Body of pancreas (tissue), 4 donors: ENCODE measurements at regions not wholly inside any gene's neighbourhood (a gene's known extent, or its start where the extent isn't known, plus 50 kb on each side); places are given as distances from the start of the nearest gene placed in this dataset.

Source experiments
- CTCF ChIP-seq, 7 experiments: fragments of 450-650 bp in 4 of 7; fragments of 200-600 bp in 3 of 7; sonication (generic) in 3 of 7; IDR thresholded peaks; one replicate each; pipeline ENCODE4 v1.5.1; 2016 to 2019; ENCODE audit warnings: antibody characterized with exemption in 7 of 7
- POLR2A ChIP-seq, 3 donors: fragments of 450-650 bp; IDR thresholded peaks; one replicate each; pipeline ENCODE4 v1.6.1; 2016; ENCODE audit warnings: antibody characterized with exemption in 3 of 3, mild to moderate bottlenecking in 2 of 3

- TF ChIP-seq CTCF (IDR thresholded peaks at IDR 0.05): no peak
- no peak for TF ChIP-seq POLR2A (IDR thresholded peaks at IDR 0.05)
Measured at GRCh38 chr6:12422848-12423247, 132.7 kb downstream of the EDN1 start.
